Body of pancreas (tissue), 4 donors: ENCODE measurements at regions not wholly inside any gene's neighbourhood (a gene's known extent, or its start where the extent isn't known, plus 50 kb on each side); places are given as distances from the start of the nearest gene placed in this dataset.

Source experiments
- ATAC-seq: fragments of 150-250 bp; one replicate; pipeline ENCODE4 v1.9.1; 2016
- DNase-seq, 4 donors: peaks; one replicate each; pipeline ENCODE4 v3.0.0-alpha.2; 2019
- H3K27ac ChIP-seq, 4 donors: fragments of 200-600 bp; sonication (generic); 1 replicate in 3 of 4; 2 replicates in 1 of 4; pipeline versions ENCODE4 v1.5.1 to v1.6.1; 2016 to 2019; ENCODE audit warnings: mild to moderate bottlenecking in 1 of 4, mixed read lengths in 1 of 4, moderate library complexity in 1 of 4
- H3K27me3 ChIP-seq, 2 donors: fragments of 200-600 bp; sonication (generic); one replicate each; pipeline ENCODE4 v1.6.0; 2016; ENCODE audit warnings: mild to moderate bottlenecking in 1 of 2
- H3K36me3 ChIP-seq, 2 donors: fragments of 200-600 bp; sonication (generic); replicated peaks in 1 of 2; 2 replicates each; pipeline ENCODE4 v1.5.1; 2016; ENCODE audit warnings: low read depth in 2 of 2; ENCODE audit not compliant: insufficient read depth in 1 of 2
- H3K4me1 ChIP-seq: fragments of 200-600 bp; sonication (generic); one replicate; pipeline ENCODE4 v1.6.0; 2016
- H3K4me3 ChIP-seq, 2 donors: fragments of 200-600 bp; sonication (generic); 1 replicate in 1 of 2; 2 replicates in 1 of 2; pipeline ENCODE4 v1.5.1; 2016 to 2019
- H3K9me3 ChIP-seq, 3 donors: fragments of 200-600 bp; sonication (generic); 1 replicate in 2 of 3; 2 replicates in 1 of 3; pipeline ENCODE4 v1.5.1; 2016
- CTCF ChIP-seq, 7 experiments: fragments of 450-650 bp in 4 of 7; fragments of 200-600 bp in 3 of 7; sonication (generic) in 3 of 7; IDR thresholded peaks; one replicate each; pipeline ENCODE4 v1.5.1; 2016 to 2019; ENCODE audit warnings: antibody characterized with exemption in 7 of 7
- POLR2A ChIP-seq, 3 donors: fragments of 450-650 bp; IDR thresholded peaks; one replicate each; pipeline ENCODE4 v1.6.1; 2016; ENCODE audit warnings: antibody characterized with exemption in 3 of 3, mild to moderate bottlenecking in 2 of 3
- WGBS, 2 donors: methylation state at CpG; one replicate each; pipeline ENCODE4 v1.1.5; 2017; 5-methylcytosine and 5-hydroxymethylcytosine counted together
- intact Hi-C: fragments of 100-400 bp; cut with DNase I; formaldehyde crosslinking; loops from one replicate; pipeline ENCODE4 v1.15.1; 2023

- H3K27me3 ChIP-seq = no peaks in the 10 kb centered on the region
- ATAC-seq (no peak), DNase-seq (no peak)
- H3K4me1 ChIP-seq = no peaks in the 10 kb centered on the region
- no peak overlapping the region for H3K27ac ChIP-seq
- no peaks in the 10 kb centered on the region for H3K9me3 ChIP-seq
- no peaks in the 10 kb centered on the region for H3K36me3 ChIP-seq
- H3K4me3 ChIP-seq = no peak overlapping the region
- TF ChIP-seq CTCF (IDR thresholded peaks at IDR 0.05) (no peak), POLR2A (IDR thresholded peaks at IDR 0.05) (no peak)
- WGBS, 2 donors = 61 to 69% methylated on average over 3 of the region's 3 CpGs
- intact Hi-C loops = no loop called here
Observed at GRCh38 chr6:65814071-65814470, 107.0 kb upstream of the EYS start.

GRCh38 chr6:65803186-65803585, 96.2 kb upstream of the EYS start:
- no peak overlapping the region for H3K4me3 ChIP-seq
- intact Hi-C loops = no loop called here
- H3K27ac ChIP-seq = no peak overlapping the region
- H3K4me1 ChIP-seq = no peaks in the 10 kb centered on the region
- no peaks in the 10 kb centered on the region for H3K36me3 ChIP-seq
- H3K9me3 ChIP-seq = no peaks in the 10 kb centered on the region
- H3K27me3 ChIP-seq = no peaks in the 10 kb centered on the region
- ATAC-seq = no peak
- no peak for DNase-seq
- TF ChIP-seq POLR2A (IDR thresholded peaks at IDR 0.05) (no peak), CTCF (IDR thresholded peaks at IDR 0.05) (no peak)

- Histone ChIP-seq H3K27me3 (no peaks in the 10 kb centered on the region), H3K4me1 (no peaks in the 10 kb centered on the region), H3K36me3 (no peaks in the 10 kb centered on the region), H3K9me3 (no peaks in the 10 kb centered on the region), H3K27ac (no peak overlapping the region), H3K4me3 (no peak overlapping the region)
- ATAC-seq = no peak
- intact Hi-C loops = no loop called here
- TF ChIP-seq CTCF (IDR thresholded peaks at IDR 0.05) (no peak), POLR2A (IDR thresholded peaks at IDR 0.05) (no peak)
- no peak for DNase-seq
Observed at GRCh38 chr6:65799389-65799788, 92.4 kb upstream of the EYS start.

GRCh38 chr6:65798280-65799014, 91.4 kb upstream of the EYS start:
- 40 to 42% methylated on average over 3 of the region's 3 CpGs for WGBS, 2 donors
- Histone ChIP-seq H3K9me3 (no peaks in the 10 kb centered on the region), H3K4me1 (no peaks in the 10 kb centered on the region), H3K36me3 (no peaks in the 10 kb centered on the region), H3K27me3 (no peaks in the 10 kb centered on the region), H3K4me3 (no peak overlapping the region), H3K27ac (no peak overlapping the region)
- intact Hi-C loops = no loop called here
- DNase-seq (no peak), ATAC-seq (no peak)
- TF ChIP-seq POLR2A (IDR thresholded peaks at IDR 0.05) (no peak), CTCF (IDR thresholded peaks at IDR 0.05) (no peak)

- intact Hi-C loops = no loop called here
- no peaks in the 10 kb centered on the region for H3K36me3 ChIP-seq
- DNase-seq = no peak
Observed at GRCh38 chr6:65790666-65791065, 83.6 kb upstream of the EYS start.

More at GRCh38 chr6:65790666-65791065, 83.6 kb upstream of the EYS start:
- Histone ChIP-seq H3K9me3 (no peaks in the 10 kb centered on the region), H3K4me3 (no peak overlapping the region), H3K4me1 (no peaks in the 10 kb centered on the region), H3K27ac (no peak overlapping the region), H3K27me3 (no peaks in the 10 kb centered on the region)
- 43 to 58% methylated on average over 1 of the region's 1 CpG for WGBS, 2 donors
- ATAC-seq = no peak
- TF ChIP-seq POLR2A (IDR thresholded peaks at IDR 0.05) (no peak), CTCF (IDR thresholded peaks at IDR 0.05) (no peak)
